WTC11 (cell line): ENCODE measurements at regions not wholly inside any gene's neighbourhood (a gene's known extent, or its start where the extent isn't known, plus 50 kb on each side); places are given as distances from the start of the nearest gene placed in this dataset.

Experiments used
- ATAC-seq: fragments of 200-7000 bp; cut with Tn5 transposase; 2 replicates; pipeline ENCODE4 v1.10.0; 2021; ENCODE audit warnings: mild to moderate bottlenecking, moderate library complexity
- CTCF ChIA-PET: fragments of 300-600 bp; sonication (Branson Sonifier 250); formaldehyde crosslinking; loops from one replicate; lab custom pipeline; 2021; ENCODE audit warnings: antibody characterized with exemption; lab: Charles Lee
- POLR2A ChIA-PET: fragments of 350-600 bp; sonication (Branson Sonifier 250); formaldehyde crosslinking; loops from one replicate; lab custom pipeline; 2021; ENCODE audit warnings: antibody characterized with exemption; lab: Charles Lee
- DNase-seq: peaks from one replicate; pipeline ENCODE4 v3.0.0; 2021; ENCODE audit warnings: low spot score
- H3K27ac Mint-ChIP-seq: 2 replicates; pipeline ENCODE4 v1.8.0; 2021; ENCODE audit warnings: mixed read lengths
- H3K27me3 Mint-ChIP-seq: 2 replicates; pipeline ENCODE4 v1.8.0; 2021; ENCODE audit warnings: low read depth, mild to moderate bottlenecking, moderate library complexity, mixed read lengths
- H3K36me3 Mint-ChIP-seq: 2 replicates; pipeline ENCODE4 v1.8.0; 2021; ENCODE audit warnings: mixed read lengths
- H3K4me1 Mint-ChIP-seq: 2 replicates; pipeline ENCODE4 v1.8.0; 2022; ENCODE audit warnings: mixed read lengths
- H3K4me3 Mint-ChIP-seq: 2 replicates; pipeline ENCODE4 v1.8.0; 2021; ENCODE audit warnings: mild to moderate bottlenecking, moderate library complexity, mixed read lengths
- H3K9me3 Mint-ChIP-seq: 2 replicates; pipeline ENCODE4 v1.8.0; 2021; ENCODE audit warnings: mixed read lengths
- CDX4 ChIP-seq: fragments of 250-450 bp; sonication (Bioruptor Pico); IDR thresholded peaks from 2 replicates; pipeline ENCODE4 v1.9.0; 2021; ENCODE audit warnings: moderate library complexity, mild to moderate bottlenecking, inconsistent platforms, borderline replicate concordance
- EMX1 ChIP-seq: fragments of 250-450 bp; sonication (Bioruptor Pico); IDR thresholded peaks from 2 replicates; pipeline ENCODE4 v1.8.0; 2021; ENCODE audit warnings: mild to moderate bottlenecking
- FOXK1 ChIP-seq: sonication (generic); formaldehyde crosslinking; IDR thresholded peaks from 2 replicates; pipeline ENCODE4 v1.8.0; 2022; ENCODE audit warnings: mild to moderate bottlenecking, moderate library complexity, missing genetic modification reagents
- FOXP1 ChIP-seq: sonication (generic); formaldehyde crosslinking; IDR thresholded peaks from 2 replicates; pipeline ENCODE4 v1.8.0; 2022; ENCODE audit warnings: missing genetic modification reagents, mild to moderate bottlenecking, moderate library complexity, borderline replicate concordance
- GRHL2 ChIP-seq: fragments of 250-450 bp; sonication (Bioruptor Pico); IDR thresholded peaks from 2 replicates; pipeline ENCODE4 v1.8.0; 2022; ENCODE audit warnings: mild to moderate bottlenecking, moderate library complexity; ENCODE audit not compliant: insufficient replicate concordance, severe bottlenecking
- JUN ChIP-seq: sonication (generic); formaldehyde crosslinking; IDR thresholded peaks from 2 replicates; pipeline ENCODE4 v1.8.0; 2023; ENCODE audit warnings: mild to moderate bottlenecking, missing genetic modification reagents
- KAT7 ChIP-seq: sonication (generic); formaldehyde crosslinking; IDR thresholded peaks from 2 replicates; pipeline ENCODE4 v1.8.1; 2023; ENCODE audit warnings: missing genetic modification reagents, mild to moderate bottlenecking, borderline replicate concordance
- MXD4 ChIP-seq: fragments of 250-450 bp; sonication (Bioruptor Pico); IDR thresholded peaks from 2 replicates; pipeline ENCODE4 v1.8.0; 2021; ENCODE audit warnings: mild to moderate bottlenecking, moderate library complexity, borderline replicate concordance
- MYBL2 ChIP-seq: sonication (generic); formaldehyde crosslinking; IDR thresholded peaks from 2 replicates; pipeline ENCODE4 v1.8.1; 2023; ENCODE audit warnings: mild to moderate bottlenecking, moderate library complexity, missing genetic modification reagents
- NFATC4 ChIP-seq: fragments of 250-450 bp; sonication (Bioruptor Pico); IDR thresholded peaks from 2 replicates; pipeline ENCODE4 v1.9.0; 2021; ENCODE audit warnings: mild to moderate bottlenecking
- RELA ChIP-seq: sonication (generic); formaldehyde crosslinking; IDR thresholded peaks from 2 replicates; pipeline ENCODE4 v1.8.1; 2022; ENCODE audit warnings: missing genetic modification reagents, mild to moderate bottlenecking, borderline replicate concordance
- ZMAT4 ChIP-seq: fragments of 250-450 bp; sonication (Bioruptor Pico); IDR thresholded peaks from 2 replicates; pipeline ENCODE4 v1.9.0; 2021; ENCODE audit warnings: mild to moderate bottlenecking
- ZNF416 ChIP-seq: fragments of 250-450 bp; sonication (Bioruptor Pico); IDR thresholded peaks from 2 replicates; pipeline ENCODE4 v1.9.0; 2021; ENCODE audit warnings: mild to moderate bottlenecking, inconsistent platforms
- ZNF423 ChIP-seq: fragments of 250-450 bp; sonication (Bioruptor Pico); IDR thresholded peaks from 2 replicates; pipeline ENCODE4 v2.1.2; 2022; ENCODE audit warnings: mild to moderate bottlenecking, moderate library complexity
- TF ChIP-seq, protein P1 (sequence below): fragments of 250-450 bp; sonication (Bioruptor Pico); IDR thresholded peaks from 2 replicates; pipeline ENCODE4 v2.1.2; 2022; ENCODE audit warnings: mild to moderate bottlenecking, moderate library complexity
- TF ChIP-seq, protein P2 (sequence below): sonication (generic); formaldehyde crosslinking; IDR thresholded peaks from 2 replicates; pipeline ENCODE4 v1.8.0; 2023; ENCODE audit warnings: missing genetic modification reagents
- TF ChIP-seq, protein P3 (sequence below): sonication (generic); formaldehyde crosslinking; IDR thresholded peaks from 2 replicates; pipeline ENCODE4 v1.8.1; 2022; ENCODE audit warnings: low read depth, missing genetic modification reagents, borderline replicate concordance
- TF ChIP-seq, protein P4 (sequence below): sonication (generic); formaldehyde crosslinking; conservative IDR thresholded peaks from 2 replicates; pipeline ENCODE4 v1.8.1; 2023; ENCODE audit warnings: mild to moderate bottlenecking, low read depth, missing genetic modification reagents, moderate library complexity
- TF ChIP-seq, protein P5 (sequence below): sonication (generic); formaldehyde crosslinking; IDR thresholded peaks from 2 replicates; pipeline ENCODE4 v1.8.1; 2022; ENCODE audit warnings: low read depth, mild to moderate bottlenecking, moderate library complexity, missing genetic modification reagents, borderline replicate concordance
- TF ChIP-seq, protein P6 (sequence below): sonication (generic); formaldehyde crosslinking; IDR thresholded peaks from 2 replicates; pipeline ENCODE4 v1.8.1; 2023; ENCODE audit warnings: mild to moderate bottlenecking, missing genetic modification reagents, moderate library complexity
- TF ChIP-seq, protein P7 (sequence below): fragments of 250-450 bp; sonication (Bioruptor Pico); conservative IDR thresholded peaks from 2 replicates; pipeline ENCODE4 v1.9.0; 2021; ENCODE audit warnings: mild to moderate bottlenecking

DNA sequence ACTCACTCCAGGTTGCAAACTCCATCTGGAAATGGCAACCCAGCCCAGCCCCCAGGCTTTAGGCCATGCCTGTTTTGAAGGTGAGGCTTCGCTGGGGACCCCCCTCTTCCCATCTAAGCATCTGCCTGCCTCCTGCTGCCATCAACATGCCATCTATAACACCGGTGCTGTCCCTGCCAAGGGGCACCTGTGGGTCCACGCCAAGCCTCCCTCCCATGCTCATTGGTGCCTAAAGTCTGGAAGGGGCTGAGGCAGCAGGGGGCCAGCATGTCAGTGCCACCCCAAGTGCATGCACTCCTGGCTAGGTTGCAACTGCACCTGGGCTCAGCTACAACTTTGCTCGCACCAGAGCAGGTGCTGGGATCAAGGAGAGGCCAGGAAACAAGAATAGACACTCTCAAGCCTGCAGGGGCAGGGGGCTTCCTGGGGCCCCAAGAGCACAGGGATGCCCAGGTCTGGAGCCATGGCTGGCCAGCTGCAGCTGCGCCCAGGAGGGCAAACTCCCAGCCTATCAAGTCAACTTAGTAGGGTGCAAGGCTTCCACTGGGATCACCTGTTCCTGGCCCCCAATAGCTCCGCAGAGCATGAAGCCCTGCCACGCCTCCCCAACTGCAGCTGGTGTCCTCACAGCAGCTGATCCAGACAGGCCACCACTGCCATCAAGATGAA, 151.3 kb upstream of the HSF2 start:
- peaks cover 6% of the 10 kb centered on the region; the same call in 1 of the 2 replicates for H3K9me3 Mint-ChIP-seq
- H3K27me3 Mint-ChIP-seq: no peaks in the 10 kb centered on the region
- TF ChIP-seq ZNF423 (no peak), EMX1 (CRISPR knock-in tag) (no peak), NFATC4 (no peak), FOXK1 (CRISPR knock-in tag) (no peak), GRHL2 (CRISPR knock-in tag) (no peak), KAT7 (CRISPR knock-in tag) (no peak), ZNF416 (CRISPR knock-in tag) (no peak)
- TF ChIP-seq, protein P1, sequence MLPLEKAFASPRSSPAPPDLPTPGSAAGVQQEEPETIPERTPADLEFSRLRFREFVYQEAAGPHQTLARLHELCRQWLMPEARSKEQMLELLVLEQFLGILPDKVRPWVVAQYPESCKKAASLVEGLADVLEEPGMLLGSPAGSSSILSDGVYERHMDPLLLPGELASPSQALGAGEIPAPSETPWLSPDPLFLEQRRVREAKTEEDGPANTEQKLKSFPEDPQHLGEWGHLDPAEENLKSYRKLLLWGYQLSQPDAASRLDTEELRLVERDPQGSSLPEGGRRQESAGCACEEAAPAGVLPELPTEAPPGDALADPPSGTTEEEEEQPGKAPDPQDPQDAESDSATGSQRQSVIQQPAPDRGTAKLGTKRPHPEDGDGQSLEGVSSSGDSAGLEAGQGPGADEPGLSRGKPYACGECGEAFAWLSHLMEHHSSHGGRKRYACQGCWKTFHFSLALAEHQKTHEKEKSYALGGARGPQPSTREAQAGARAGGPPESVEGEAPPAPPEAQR: no peak
- TF ChIP-seq, protein P2, sequence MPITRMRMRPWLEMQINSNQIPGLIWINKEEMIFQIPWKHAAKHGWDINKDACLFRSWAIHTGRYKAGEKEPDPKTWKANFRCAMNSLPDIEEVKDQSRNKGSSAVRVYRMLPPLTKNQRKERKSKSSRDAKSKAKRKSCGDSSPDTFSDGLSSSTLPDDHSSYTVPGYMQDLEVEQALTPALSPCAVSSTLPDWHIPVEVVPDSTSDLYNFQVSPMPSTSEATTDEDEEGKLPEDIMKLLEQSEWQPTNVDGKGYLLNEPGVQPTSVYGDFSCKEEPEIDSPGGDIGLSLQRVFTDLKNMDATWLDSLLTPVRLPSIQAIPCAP (CRISPR knock-in tag): no peak
- TF ChIP-seq, protein P3, sequence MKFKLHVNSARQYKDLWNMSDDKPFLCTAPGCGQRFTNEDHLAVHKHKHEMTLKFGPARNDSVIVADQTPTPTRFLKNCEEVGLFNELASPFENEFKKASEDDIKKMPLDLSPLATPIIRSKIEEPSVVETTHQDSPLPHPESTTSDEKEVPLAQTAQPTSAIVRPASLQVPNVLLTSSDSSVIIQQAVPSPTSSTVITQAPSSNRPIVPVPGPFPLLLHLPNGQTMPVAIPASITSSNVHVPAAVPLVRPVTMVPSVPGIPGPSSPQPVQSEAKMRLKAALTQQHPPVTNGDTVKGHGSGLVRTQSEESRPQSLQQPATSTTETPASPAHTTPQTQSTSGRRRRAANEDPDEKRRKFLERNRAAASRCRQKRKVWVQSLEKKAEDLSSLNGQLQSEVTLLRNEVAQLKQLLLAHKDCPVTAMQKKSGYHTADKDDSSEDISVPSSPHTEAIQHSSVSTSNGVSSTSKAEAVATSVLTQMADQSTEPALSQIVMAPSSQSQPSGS (CRISPR knock-in tag): no peak
- TF ChIP-seq, protein P4, sequence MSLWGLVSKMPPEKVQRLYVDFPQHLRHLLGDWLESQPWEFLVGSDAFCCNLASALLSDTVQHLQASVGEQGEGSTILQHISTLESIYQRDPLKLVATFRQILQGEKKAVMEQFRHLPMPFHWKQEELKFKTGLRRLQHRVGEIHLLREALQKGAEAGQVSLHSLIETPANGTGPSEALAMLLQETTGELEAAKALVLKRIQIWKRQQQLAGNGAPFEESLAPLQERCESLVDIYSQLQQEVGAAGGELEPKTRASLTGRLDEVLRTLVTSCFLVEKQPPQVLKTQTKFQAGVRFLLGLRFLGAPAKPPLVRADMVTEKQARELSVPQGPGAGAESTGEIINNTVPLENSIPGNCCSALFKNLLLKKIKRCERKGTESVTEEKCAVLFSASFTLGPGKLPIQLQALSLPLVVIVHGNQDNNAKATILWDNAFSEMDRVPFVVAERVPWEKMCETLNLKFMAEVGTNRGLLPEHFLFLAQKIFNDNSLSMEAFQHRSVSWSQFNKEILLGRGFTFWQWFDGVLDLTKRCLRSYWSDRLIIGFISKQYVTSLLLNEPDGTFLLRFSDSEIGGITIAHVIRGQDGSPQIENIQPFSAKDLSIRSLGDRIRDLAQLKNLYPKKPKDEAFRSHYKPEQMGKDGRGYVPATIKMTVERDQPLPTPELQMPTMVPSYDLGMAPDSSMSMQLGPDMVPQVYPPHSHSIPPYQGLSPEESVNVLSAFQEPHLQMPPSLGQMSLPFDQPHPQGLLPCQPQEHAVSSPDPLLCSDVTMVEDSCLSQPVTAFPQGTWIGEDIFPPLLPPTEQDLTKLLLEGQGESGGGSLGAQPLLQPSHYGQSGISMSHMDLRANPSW (CRISPR knock-in tag): no peak
- TF ChIP-seq, protein P5, sequence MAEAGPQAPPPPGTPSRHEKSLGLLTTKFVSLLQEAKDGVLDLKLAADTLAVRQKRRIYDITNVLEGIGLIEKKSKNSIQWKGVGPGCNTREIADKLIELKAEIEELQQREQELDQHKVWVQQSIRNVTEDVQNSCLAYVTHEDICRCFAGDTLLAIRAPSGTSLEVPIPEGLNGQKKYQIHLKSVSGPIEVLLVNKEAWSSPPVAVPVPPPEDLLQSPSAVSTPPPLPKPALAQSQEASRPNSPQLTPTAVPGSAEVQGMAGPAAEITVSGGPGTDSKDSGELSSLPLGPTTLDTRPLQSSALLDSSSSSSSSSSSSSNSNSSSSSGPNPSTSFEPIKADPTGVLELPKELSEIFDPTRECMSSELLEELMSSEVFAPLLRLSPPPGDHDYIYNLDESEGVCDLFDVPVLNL (CRISPR knock-in tag): no peak
- TF ChIP-seq, all 79 proteins: peak for 0
- Mint-ChIP-seq H3K4me3 (no peak overlapping the region), H3K4me1 (no peaks in the 10 kb centered on the region), H3K27ac (no peak overlapping the region), H3K36me3 (no peaks in the 10 kb centered on the region)
- ChIA-PET POLR2A (no interaction called here), CTCF (no interaction called here)
- ATAC-seq (no peak), DNase-seq (no peak)

GRCh38 chr6:122248844-122249243, 150.6 kb upstream of the HSF2 start:
- H3K27ac Mint-ChIP-seq: no peak overlapping the region
- H3K27me3 Mint-ChIP-seq: no peaks in the 10 kb centered on the region
- no peaks in the 10 kb centered on the region for H3K4me1 Mint-ChIP-seq
- ChIA-PET POLR2A (no interaction called here), CTCF (no interaction called here)
- H3K36me3 Mint-ChIP-seq: no peaks in the 10 kb centered on the region
- DNase-seq (no peak), ATAC-seq (no peak)
- no peak overlapping the region for H3K4me3 Mint-ChIP-seq
- no peaks in the 10 kb centered on the region for H3K9me3 Mint-ChIP-seq
- TF ChIP-seq FOXP1 (CRISPR knock-in tag) (no peak), JUN (CRISPR knock-in tag) (no peak), ZMAT4 (CRISPR knock-in tag) (no peak), CDX4 (CRISPR knock-in tag) (no peak), RELA (CRISPR knock-in tag) (no peak), MYBL2 (no peak), MXD4 (CRISPR knock-in tag) (no peak)
- TF ChIP-seq, protein P6, sequence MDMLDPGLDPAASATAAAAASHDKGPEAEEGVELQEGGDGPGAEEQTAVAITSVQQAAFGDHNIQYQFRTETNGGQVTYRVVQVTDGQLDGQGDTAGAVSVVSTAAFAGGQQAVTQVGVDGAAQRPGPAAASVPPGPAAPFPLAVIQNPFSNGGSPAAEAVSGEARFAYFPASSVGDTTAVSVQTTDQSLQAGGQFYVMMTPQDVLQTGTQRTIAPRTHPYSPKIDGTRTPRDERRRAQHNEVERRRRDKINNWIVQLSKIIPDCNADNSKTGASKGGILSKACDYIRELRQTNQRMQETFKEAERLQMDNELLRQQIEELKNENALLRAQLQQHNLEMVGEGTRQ: no peak
- TF ChIP-seq, protein P7, sequence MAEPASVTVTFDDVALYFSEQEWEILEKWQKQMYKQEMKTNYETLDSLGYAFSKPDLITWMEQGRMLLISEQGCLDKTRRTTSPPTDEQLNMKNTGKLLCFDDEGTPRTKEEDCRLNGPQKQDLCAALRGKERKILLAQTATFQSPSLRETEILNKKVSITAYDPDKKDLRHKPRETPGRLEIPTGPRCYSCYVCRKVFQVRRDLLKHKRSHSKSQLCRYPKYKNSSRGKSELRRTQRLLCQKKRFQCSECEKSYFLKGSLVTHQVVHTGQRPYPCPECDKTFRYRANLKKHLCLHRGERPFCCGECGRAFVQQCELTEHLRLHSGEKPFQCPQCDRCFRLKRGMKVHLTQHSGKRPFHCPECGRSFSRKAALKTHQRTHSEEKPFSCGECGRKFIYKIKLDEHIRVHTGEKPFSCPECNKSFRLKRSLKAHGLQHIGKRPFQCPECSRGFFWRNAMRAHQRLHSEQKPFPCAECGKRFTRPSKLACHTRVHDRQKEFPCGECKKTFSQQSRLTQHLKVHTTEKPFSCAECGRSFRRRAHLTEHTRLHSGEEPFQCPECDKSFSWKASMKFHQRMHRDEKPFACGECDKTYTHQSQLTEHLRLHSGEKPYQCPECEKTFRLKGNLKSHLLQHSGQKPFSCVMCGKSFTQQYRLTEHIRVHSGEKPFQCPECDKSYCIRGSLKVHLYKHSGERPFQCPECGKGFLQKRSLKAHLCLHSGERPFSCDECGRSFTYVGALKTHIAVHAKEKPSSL (CRISPR knock-in tag): no peak
